Prostate gland (tissue), 2 donors: ENCODE measurements at regions not wholly inside any gene's neighbourhood (a gene's known extent, or its start where the extent isn't known, plus 50 kb on each side); places are given as distances from the start of the nearest gene placed in this dataset.

Experiments used
- DNase-seq: peaks from one replicate; pipeline ENCODE4 v3.0.0-alpha.2; 2019; ENCODE audit warnings: low spot score
- H3K27ac ChIP-seq, 2 donors: fragments of 200-600 bp; sonication (generic); 2 replicates each; pipeline ENCODE4 v1.5.1; 2017 to 2019
- H3K27me3 ChIP-seq: fragments of 200-600 bp; sonication (generic); replicated peaks from 2 replicates; pipeline ENCODE4 v1.5.1; 2019; ENCODE audit not compliant: insufficient read depth
- H3K36me3 ChIP-seq, 2 donors: fragments of 200-600 bp; sonication (generic); 1 replicate in 1 of 2; 2 replicates in 1 of 2; pipeline versions ENCODE4 v1.5.1 to v1.8.1; 2017 to 2019
- H3K4me1 ChIP-seq: fragments of 200-600 bp; sonication (generic); replicated peaks from 2 replicates; pipeline ENCODE4 v1.5.1; 2019
- H3K4me3 ChIP-seq, 2 donors: fragments of 200-600 bp; sonication (generic); 2 replicates each; pipeline ENCODE4 v1.5.1; 2017 to 2019
- H3K9me3 ChIP-seq: fragments of 200-600 bp; sonication (generic); 2 replicates; pipeline ENCODE4 v1.5.1; 2017
- CTCF ChIP-seq, 4 experiments: fragments of 200-600 bp in 2 of 4; fragments of 450-650 bp in 2 of 4; sonication (generic) in 2 of 4; IDR thresholded peaks; 1 replicate in 3 of 4; 2 replicates in 1 of 4; pipeline ENCODE4 v1.5.1; 2016 to 2019; ENCODE audit warnings: antibody characterized with exemption in 4 of 4, mild to moderate bottlenecking in 2 of 4, moderate library complexity in 2 of 4
- POLR2A ChIP-seq: fragments of 450-650 bp; IDR thresholded peaks from one replicate; pipeline ENCODE4 v1.6.1; 2016; ENCODE audit warnings: antibody characterized with exemption, mild to moderate bottlenecking
- POLR2AphosphoS5 ChIP-seq: sonication (generic); formaldehyde crosslinking; IDR thresholded peaks from one replicate; pipeline ENCODE4 v1.6.1; 2017; ENCODE audit warnings: antibody characterized with exemption
- WGBS: methylation state at CpG from one replicate; pipeline ENCODE4 v1.1.5; 2018; 5-methylcytosine and 5-hydroxymethylcytosine counted together
- intact Hi-C: fragments of 100-400 bp; cut with DNase I; formaldehyde crosslinking; loops from one replicate; pipeline ENCODE4 v1.14.2; 2022

GRCh38 chr6:63121166-63121565, 90.1 kb upstream of the FKBP1C start:
- no peaks in the 10 kb centered on the region for H3K9me3 ChIP-seq
- intact Hi-C loops = no loop called here
- no peak overlapping the region for H3K4me3 ChIP-seq
- no peak for TF ChIP-seq POLR2AphosphoS5
- no peak for TF ChIP-seq CTCF (IDR thresholded peaks at IDR 0.05)
- TF ChIP-seq POLR2A = no peak
- no peak for DNase-seq
- 38% methylated on average over 2 of the region's 2 CpGs for WGBS
- no peaks in the 10 kb centered on the region for H3K4me1 ChIP-seq
- H3K27me3 ChIP-seq = no peaks in the 10 kb centered on the region
- H3K27ac ChIP-seq = no peak overlapping the region
- H3K36me3 ChIP-seq = no peaks in the 10 kb centered on the region

- H3K27me3 ChIP-seq = no peaks in the 10 kb centered on the region
- 96% methylated on average over 3 of the region's 3 CpGs for WGBS
Observed at GRCh38 chr6:63140114-63140513, 71.2 kb upstream of the FKBP1C start.

GRCh38 chr6:63140692-63141318, 70.5 kb upstream of the FKBP1C start:
- intact Hi-C loops = no loop called here
- 81% methylated on average over 2 of the region's 2 CpGs for WGBS
- Histone ChIP-seq H3K4me1 (no peaks in the 10 kb centered on the region), H3K4me3 (no peak overlapping the region), H3K27me3 (no peaks in the 10 kb centered on the region), H3K27ac (no peak overlapping the region), H3K9me3 (no peaks in the 10 kb centered on the region), H3K36me3 (no peaks in the 10 kb centered on the region)
- TF ChIP-seq POLR2AphosphoS5 (no peak), POLR2A (no peak), CTCF (IDR thresholded peaks at IDR 0.05) (no peak)
- DNase-seq = no peak

More at GRCh38 chr6:63140114-63140513, 71.2 kb upstream of the FKBP1C start:
- DNase-seq = no peak
- no peak overlapping the region for H3K27ac ChIP-seq
- intact Hi-C loops = no loop called here
- H3K36me3 ChIP-seq = no peaks in the 10 kb centered on the region
- H3K4me3 ChIP-seq = no peak overlapping the region
- H3K9me3 ChIP-seq = no peaks in the 10 kb centered on the region
- no peak for TF ChIP-seq POLR2A
- no peak for TF ChIP-seq CTCF (IDR thresholded peaks at IDR 0.05)
- no peak for TF ChIP-seq POLR2AphosphoS5
- H3K4me1 ChIP-seq = no peaks in the 10 kb centered on the region

GRCh38 chr6:63149730-63150129, 61.5 kb upstream of the FKBP1C start:
- intact Hi-C loops = no loop called here
- no peak overlapping the region for H3K4me3 ChIP-seq
- no peaks in the 10 kb centered on the region for H3K36me3 ChIP-seq
- H3K27me3 ChIP-seq = no peaks in the 10 kb centered on the region
- no peak overlapping the region for H3K27ac ChIP-seq
- no peak for TF ChIP-seq POLR2AphosphoS5
- no peak for TF ChIP-seq CTCF (IDR thresholded peaks at IDR 0.05)
- no peak for TF ChIP-seq POLR2A
- no peaks in the 10 kb centered on the region for H3K9me3 ChIP-seq
- DNase-seq = no peak
- no peaks in the 10 kb centered on the region for H3K4me1 ChIP-seq

GRCh38 chr6:63154535-63154934, 56.7 kb upstream of the FKBP1C start:
- TF ChIP-seq POLR2A (no peak), CTCF (IDR thresholded peaks at IDR 0.05) (no peak), POLR2AphosphoS5 (no peak)
- no peaks in the 10 kb centered on the region for H3K4me1 ChIP-seq
- no peaks in the 10 kb centered on the region for H3K27me3 ChIP-seq
- H3K4me3 ChIP-seq = no peak overlapping the region
- 66% methylated on average over 2 of the region's 2 CpGs for WGBS
- no peak overlapping the region for H3K27ac ChIP-seq
- no peaks in the 10 kb centered on the region for H3K36me3 ChIP-seq
- no peaks in the 10 kb centered on the region for H3K9me3 ChIP-seq
- DNase-seq = no peak
- intact Hi-C loops = no loop called here
